Glomerular endothelial cell (primary cell): ENCODE measurements at regions not wholly inside any gene's neighbourhood (a gene's known extent, or its start where the extent isn't known, plus 50 kb on each side); places are given as distances from the start of the nearest gene placed in this dataset.

ENCODE experiments used
- DNase-seq: peaks from one replicate; pipeline ENCODE4 v3.0.0-alpha.2; 2011; ENCODE audit warnings: low read depth, low spot score; ENCODE audit errors: extremely low read depth

DNA sequence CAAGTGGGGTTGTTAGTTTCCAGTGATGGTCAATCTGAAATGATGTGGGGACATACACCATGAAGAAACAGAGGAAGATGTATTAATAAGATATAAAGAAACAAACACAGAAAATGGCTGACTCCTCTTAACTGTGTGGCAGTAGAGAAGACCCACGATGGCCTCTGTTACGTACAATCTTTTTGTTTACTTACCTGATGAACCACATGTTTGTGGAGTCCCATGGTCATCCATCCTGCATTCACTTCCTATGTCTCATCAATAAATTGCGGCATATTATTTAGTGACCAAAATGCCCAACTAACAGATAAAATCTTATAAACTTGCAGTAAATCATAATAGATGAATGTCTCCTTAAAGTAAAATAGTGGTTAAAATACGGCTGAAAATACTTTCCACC lies 740.1 kb upstream of the LINC00305 start:
- no peak for DNase-seq

DNA sequence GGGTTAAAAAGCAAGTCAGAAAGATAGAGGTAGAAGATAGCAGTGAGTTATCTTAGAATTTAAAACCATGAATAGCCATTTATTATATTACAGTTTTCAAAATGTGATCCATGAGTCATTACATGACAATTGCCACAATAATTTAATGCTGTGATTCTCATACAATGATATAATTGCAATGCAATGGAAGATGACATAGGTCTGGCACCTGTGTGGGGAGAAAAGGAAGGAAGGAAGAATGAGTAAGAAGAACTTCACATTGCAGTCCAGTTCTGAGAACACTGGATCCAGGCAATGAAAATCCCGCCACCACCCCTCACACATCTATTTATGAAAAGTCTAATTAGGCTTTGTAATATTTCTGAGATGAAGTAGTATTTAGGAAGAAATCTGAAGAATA lies 738.1 kb upstream of the LINC00305 start:
- DNase-seq = no peak

DNA sequence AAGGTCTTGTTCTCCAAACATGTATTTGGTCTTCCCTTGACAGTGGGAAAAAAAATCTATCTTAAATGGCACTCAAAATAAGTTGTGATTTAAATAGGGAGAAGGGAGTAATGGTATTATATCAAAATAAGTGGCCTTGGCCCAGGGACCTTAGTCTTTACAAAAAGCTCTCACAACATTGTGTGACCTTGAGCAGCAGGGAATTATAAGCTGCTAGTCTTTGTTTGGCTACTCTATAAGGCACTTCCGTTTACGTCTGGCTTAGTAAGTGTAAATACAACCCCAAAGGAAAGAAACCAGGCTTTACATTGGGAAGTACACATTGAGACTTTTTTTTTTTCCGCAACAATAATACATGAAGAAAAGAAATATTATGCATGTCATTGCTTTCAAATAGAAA lies 734.0 kb upstream of the LINC00305 start:
- no peak for DNase-seq

DNA sequence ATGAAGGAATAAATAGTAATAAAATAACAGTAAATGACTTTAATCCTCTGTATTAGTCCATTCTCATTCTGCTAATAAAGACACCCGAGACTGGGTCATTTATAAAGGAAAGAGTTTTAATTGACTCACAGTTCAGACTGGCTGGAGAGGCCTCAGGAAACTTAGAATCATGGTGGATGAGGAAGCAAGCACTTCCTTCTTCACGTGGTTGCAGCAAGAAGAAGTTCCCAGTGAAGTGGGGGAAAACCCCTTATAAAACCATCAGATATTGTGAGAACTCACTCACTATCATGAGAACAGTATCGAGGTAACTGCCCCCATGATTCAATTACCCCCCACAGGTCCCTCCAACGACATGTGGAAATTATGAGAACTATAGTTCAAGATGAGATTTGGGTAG lies 727.9 kb upstream of the LINC00305 start:
- DNase-seq = no peak

DNA sequence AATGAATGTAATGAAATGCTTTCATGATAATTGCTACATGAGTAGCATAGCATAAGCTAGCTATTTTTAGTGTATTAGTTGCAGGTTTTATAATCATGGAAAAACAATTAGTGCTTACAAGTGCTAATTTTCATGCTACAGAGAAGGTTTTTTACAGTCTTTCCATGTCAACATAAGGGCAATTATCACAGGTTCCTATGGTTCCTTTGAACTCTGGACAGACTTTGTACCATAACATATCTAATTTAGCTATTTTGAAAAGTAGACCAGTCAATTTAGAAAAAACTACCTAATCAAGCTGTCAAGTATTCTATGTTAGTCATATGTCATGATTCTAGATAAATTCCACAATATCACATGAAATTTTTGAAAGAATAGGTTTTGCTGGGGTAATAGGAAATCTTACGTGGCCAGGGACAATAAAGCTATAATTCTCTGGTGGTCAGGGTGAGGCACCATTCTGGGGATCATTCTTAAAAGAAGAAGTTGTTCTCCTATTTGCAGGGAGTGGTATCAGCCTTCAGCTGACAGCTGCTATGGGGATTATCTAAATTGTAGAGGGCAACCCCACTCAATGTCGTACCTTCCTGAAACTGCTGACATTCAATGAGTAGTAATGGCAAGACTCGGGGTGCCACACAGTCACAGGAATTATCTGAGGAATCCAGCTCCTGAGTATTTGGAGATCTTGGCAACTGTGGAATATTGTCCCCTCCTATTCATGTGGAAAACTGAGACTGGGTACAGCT lies 724.0 kb upstream of the LINC00305 start:
- DNase-seq = no peak

DNA sequence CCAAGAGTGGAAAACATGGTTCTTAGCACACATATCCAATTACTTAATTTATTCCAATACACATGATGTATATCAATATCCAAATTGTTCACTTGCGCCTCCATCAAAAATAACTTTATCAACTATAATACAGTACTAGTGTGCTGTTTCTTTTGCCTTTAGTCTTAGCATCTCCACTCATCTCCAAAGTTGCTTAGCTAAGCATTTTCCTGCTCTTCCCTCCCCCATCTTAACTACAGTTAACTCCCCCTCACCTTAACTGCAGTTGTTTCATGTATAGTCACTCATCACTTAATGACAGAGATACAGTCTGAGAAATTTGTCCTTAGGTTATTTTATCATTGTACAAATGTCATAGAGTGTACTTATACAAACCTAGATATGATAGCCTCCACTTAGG lies 705.2 kb upstream of the LINC00305 start:
- DNase-seq = no peak

DNA sequence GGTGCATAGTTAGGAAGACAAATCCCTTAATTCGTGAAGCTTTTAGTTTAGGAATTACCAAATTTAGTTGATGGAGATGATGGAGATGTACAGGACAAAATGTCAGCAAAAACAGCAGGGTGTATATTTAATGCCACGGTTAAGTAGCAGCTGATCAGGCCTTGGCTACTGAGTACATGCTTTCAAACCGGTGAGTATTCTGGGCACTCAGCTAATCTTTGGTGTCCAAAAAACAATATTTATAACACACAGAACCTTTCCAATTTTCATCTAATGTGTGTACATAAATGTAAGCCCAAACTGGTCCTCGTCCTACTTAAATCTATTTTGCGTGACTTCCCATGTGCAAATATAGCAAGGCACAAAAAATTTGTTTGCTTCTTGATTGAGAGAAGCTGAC lies 703.4 kb upstream of the LINC00305 start:
- no peak for DNase-seq

DNA sequence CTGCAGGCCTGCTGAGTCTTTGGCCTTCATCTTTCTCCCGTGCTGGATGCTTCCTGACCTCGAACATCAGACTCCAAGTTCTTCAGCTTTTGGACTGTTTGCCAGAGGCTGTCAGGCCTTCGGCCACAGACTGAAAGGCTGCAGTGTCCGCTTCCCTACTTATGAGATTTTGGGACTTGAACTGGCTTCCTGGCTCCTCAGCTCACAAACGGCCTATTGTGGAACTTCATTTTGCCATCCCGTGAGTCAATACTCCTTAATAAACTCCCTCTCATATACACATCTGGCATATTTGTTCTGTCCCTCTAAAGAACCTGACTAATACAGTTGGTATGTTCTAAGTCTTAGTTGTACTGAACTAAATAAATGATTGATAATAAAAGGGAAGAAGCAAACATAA lies 702.8 kb upstream of the LINC00305 start:
- DNase-seq = no peak

DNA sequence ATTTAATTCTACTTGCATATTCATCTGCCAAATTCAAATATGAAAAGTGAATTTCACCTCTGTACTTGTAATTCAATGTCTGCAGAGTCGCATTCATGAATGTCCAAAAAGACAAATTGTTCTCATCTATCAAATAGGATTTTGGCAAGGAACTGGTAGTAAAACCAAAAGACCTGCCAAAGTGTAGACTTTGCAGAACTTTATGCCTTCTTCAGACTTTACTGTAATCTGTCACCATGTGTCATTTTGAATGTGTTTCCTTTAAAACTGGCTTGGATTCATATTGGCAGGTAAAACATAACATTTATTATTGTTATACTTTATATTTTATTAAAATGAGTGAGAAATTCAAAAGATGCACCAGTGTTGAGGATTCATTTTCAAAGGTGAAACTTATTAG lies 701.9 kb upstream of the LINC00305 start:
- no peak for DNase-seq

DNA sequence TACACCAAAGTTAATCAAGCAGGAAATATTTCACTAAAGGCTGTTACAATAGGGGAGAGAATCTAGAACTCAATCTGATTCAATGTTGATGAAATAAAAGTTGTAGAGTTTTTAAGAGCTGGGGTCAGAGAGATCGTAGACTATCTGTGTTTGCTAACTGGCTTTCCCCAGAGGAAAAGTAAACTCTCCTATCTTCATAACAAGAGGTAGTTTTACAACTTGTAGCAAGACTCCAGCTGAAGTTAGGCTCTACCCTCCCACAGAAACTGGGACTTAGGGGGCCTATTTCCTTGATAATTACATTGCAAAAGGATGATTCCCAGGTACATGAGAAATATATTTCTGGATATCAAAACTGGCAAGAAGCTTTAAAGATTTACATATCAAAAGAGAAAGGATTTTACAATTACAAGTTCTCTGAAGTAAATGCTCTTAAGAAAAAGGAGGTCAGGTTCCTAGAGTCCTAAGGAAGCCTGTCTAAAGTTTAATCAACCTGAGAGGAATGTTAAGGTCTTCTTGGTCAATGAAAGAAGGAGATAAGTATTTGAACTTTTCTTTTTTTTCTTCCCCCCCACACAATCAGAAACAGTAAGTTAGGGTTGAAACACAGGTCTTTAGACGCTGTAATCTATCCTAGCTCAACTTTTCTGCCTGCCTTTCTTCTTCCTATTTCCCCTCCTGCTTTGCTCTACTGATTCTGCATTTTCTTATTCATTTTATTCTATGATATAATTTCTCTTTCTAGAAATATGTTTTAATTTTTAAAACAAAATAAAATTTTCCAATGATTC lies 692.2 kb upstream of the LINC00305 start:
- no peak for DNase-seq

DNA sequence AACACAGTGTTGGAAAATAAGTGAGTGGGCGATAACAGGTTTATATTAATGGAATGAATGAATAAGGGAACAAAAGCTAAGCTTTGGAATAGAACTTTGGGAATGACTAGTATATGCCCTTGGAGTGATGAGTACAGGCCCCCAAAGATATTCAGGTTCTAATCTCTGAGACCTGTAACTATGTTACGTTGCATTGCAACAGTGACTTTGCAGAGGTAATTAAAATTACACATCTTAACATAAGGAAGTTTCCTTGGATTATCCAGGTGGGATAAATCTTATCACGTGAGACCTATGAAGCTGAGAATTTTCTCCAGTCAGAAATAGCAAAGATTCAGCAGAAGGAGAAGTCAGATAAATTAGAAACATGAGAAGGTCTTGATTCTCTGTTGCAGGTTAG lies 661.5 kb upstream of the LINC00305 start:
- no peak for DNase-seq

DNA sequence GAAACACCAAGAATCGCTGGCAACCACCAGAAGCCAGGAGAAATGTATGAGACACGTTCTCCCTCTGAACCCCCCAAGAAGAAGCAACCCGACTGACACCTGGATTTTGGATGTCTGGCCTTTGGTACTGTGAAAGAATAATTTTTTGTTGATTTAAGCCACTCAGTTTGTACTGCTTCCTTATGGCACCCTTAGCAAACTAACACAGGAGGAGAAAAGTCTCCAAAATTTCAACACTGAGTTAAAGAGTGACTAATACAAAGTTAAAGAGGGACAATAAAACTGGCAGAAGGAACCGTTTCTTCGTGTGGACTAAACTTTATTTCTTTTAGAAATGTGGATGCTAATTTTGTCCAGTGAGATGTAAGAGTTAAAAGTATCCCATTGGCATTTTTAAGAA lies 660.9 kb upstream of the LINC00305 start:
- no peak for DNase-seq

DNA sequence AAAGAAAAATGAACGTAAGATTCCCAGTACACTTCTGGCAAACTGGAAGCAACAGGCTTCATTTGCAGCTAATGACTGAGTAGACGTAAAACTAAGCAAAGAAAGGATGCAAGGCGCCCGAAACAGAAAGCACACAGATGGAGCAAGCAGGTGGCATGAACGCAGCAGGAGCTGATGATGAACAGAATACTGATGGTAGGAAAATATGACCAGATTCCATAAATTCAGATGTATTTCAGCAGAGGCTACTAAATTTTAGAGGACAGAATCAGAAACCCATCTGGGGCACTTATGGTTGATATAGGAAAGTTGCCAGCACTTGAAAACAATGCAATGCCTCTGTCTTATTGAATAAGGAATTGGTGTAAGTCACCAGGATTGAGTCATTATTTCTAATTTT lies 658.7 kb upstream of the LINC00305 start:
- no peak for DNase-seq

DNA sequence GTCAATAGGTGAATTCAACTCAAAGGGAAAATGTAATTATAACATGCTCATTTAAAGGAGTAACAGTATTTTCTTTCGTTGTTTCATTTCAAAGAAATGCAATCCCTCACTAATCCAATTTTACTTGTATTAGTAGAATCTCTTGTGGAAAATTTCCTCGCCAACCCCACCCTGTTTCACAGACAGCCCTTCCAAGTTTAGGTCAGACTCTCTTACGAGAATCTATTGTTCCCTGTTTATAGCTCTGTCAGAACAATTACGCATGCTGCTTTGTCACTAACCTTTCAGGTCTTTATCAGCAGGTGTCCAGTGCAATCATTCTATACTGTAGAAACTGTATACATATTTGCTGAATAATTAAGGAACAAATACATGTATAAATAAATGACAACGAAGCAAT lies 657.8 kb upstream of the LINC00305 start:
- DNase-seq = no peak

DNA sequence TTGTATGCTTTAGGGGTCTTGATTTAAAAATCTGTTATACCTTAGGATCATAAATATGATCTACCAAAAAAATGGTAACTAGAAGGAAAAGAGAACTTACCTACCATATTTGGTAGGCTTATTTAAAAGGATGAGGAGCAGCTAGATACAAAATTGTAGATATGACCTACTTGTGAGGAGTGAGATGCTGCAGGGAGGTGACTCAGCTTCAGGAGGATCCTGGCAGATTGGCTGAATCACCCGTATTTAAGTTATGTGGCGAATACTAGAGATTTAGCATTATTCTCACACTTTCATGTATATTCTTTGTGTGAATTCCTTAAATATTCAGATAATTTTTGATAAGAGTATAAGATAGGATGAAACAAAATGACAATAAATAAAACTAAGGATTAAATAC lies 657.3 kb upstream of the LINC00305 start:
- no peak for DNase-seq

DNA sequence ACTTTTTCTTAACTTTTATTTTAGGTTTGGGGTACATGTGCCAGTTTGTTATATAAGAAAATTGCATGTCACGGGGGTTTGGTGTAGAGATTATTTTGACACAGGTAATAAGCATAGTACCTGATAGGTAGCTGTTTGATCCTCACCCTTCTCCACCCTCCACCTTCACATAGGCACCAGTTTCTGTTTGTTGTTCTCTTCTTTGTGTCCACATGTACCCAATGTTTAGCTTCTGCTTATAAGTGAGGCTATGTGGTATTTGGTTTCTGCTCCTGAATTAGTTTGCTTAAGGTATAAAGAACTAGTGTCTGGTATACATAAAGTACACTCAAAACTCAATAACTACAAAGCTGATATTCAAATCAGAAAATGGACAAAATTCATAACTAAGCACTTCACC lies 654.6 kb upstream of the LINC00305 start:
- DNase-seq = no peak

DNA sequence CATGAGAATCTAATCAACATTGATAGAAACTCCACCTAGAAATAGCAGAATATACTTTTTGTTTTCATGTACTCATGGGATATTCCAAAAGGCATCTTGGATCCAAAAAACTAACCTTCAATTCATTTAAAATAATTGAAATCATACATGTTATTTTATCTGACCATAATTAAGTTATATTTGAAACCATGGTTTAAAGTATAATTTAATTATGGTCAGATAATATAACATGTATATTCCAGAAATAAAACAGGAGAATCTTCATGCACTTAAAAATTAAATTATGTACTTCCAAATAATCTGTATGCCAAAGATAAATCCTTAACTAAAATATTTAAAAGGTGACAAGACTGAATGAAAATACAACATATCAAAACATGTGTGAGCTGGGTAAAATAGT lies 651.3 kb upstream of the LINC00305 start:
- DNase-seq = no peak

DNA sequence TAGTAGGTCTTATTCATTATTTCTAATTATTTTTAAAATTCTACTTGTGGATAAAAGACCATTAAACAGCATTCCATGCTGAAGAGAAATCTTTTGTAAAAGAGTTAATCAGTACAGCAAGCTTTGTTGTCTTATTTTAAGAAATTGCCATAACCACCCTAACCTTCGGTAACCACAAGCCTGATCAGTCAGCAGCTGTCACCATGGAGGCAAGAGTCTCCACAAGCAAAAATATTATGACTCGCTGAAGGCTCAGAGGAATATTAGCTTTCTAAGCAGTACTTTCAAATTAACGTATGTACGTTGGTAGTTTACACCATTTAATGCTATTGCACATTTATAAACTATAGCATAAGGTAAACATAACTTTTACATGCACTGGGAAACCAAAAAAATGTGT lies 650.5 kb upstream of the LINC00305 start:
- no peak for DNase-seq

DNA sequence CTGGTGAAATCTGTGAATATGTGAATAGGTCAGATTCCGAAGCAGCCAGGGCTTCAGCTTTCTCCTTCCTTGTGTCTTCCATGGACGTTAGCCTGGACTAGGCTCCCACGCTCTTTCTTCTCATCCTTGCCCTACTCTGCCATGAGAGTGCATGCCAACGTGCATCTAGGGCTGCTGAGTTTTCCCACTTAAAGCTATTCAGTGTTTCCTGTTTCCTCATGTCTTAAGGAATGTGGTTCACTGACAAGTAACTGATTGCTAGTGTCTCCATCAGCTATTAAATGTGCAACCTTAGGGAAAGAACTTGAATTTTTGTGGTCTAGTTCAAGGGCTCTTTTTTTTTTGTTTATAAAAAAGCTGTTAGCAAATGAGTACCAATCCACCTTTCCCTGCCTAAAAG lies 642.3 kb upstream of the LINC00305 start:
- no peak for DNase-seq

DNA sequence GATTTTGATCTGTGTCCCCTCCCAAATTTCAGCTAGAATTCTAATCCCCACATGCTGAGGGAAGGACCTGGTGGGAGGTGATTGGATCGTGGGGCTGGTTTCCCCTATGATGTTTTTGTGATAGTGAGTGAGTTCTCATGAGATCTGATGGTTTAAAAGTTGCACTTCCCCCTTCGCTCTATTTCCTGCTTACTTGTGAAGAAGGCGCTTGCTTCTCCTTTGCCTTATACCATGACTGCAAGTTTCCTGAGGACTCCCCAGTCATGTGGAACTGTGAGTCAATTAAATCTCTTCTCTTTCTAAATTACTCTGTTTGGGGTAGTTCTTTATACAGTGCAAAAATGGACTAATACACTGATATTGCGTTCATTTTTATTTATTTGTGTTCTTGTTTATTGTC lies 636.8 kb upstream of the LINC00305 start:
- no peak for DNase-seq

DNA sequence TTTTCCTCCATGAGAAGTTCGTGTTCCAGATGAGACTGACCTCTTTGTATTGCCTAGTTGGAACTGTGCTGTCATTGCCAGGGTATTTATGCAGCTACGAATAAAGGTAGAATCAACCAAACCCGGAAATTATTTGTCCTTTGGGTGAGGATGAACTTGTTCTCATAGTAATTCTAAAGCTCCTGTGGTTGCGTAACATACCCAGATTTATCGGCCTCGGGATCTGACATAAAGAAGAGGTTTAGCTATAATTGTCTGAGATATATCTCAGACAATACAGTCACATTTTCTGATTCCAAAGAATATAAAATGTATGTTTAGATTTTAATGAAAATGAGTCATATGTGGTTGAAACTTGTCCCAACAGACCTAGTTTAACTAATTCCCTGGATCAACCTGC lies 628.7 kb upstream of the LINC00305 start:
- DNase-seq = no peak

DNA sequence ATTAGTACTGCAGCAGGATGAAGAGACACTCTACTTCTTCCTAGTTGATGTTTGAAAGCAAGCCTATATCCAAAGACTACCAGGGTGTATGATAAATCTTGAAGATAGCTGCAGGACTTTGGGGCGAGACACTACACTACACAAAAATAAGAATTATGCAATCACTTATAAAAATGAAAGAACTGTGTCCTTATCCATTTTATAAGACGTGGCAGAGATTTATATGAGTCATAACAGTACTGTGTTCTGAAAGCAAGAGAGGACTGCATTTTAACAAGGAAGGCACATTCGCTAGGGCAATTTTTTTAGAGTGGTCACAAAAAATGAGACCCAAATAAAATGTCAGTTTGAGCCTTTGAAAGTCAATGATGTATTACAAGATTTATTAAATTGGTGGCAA lies 617.0 kb upstream of the LINC00305 start:
- no peak for DNase-seq

DNA sequence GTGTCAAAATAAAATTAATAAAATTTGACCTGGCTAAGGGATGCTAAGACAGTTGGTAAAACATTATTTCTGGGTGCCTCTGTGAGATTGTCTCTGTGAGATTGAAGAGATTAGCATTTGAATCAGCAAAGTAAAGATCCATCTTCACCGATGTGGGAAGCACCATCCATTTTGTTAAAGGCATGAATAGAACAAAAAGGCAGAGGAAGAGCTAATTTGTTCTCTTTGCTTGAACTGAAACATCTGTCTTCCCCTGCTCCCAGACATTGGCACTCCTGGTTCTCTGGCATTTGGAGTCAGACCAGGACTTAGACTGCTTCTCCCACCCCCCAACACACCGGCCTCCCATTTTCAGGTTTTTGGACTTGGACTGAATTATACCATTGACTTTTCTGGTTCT lies 603.8 kb upstream of the LINC00305 start:
- DNase-seq = no peak
